B cell (primary cell): ENCODE measurements at regions not wholly inside any gene's neighbourhood (a gene's known extent, or its start where the extent isn't known, plus 50 kb on each side); places are given as distances from the start of the nearest gene placed in this dataset.

Experiments
- EZH2 ChIP-seq: IDR thresholded peaks from 2 replicates; pipeline ENCODE4 v1.6.1; 2012; ENCODE audit warnings: borderline replicate concordance, low read depth, mild to moderate bottlenecking, moderate library complexity, low read length; ENCODE audit not compliant: insufficient read depth, poor library complexity, severe bottlenecking
- TF ChIP-seq, protein P1 (sequence below): fragments of 200-600 bp; IDR thresholded peaks from one replicate; pipeline ENCODE4 v1.8.0; 2022; ENCODE audit warnings: antibody characterized with exemption, mild to moderate bottlenecking

DNA sequence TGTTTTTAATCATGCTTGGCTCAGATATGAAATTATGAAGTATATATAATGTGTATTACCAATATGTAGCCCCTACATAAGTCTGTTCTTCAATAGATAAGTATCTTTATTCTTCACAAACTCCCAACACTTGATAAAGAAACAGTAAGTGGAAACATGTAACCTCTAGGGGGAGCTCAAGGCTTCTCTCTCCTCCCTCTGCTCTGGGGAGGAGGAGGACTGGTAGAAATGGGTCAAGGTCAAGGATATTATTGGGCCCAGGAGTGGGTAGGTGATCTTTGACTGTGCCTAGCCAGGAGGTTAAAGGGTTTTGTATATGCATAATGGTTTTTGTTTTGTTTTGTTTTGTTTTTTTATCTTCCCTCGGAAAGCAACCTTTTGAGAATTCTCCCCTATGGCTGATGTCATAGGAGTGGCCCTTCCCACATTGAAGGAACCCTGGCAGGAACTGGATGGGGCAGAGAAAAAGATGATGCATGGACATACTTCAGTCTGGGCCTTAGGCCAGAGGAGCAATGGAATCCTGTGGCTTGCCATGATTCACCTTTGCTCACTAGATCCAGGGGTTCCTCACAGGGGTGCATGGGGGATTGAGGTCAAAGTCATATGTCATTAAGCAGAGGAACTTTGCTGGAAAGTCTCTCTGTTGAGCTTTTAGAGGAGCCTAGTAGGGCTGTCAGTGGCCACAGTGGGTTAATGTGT, 460.3 kb downstream of the MID1IP1 start:
- TF ChIP-seq, protein P1, sequence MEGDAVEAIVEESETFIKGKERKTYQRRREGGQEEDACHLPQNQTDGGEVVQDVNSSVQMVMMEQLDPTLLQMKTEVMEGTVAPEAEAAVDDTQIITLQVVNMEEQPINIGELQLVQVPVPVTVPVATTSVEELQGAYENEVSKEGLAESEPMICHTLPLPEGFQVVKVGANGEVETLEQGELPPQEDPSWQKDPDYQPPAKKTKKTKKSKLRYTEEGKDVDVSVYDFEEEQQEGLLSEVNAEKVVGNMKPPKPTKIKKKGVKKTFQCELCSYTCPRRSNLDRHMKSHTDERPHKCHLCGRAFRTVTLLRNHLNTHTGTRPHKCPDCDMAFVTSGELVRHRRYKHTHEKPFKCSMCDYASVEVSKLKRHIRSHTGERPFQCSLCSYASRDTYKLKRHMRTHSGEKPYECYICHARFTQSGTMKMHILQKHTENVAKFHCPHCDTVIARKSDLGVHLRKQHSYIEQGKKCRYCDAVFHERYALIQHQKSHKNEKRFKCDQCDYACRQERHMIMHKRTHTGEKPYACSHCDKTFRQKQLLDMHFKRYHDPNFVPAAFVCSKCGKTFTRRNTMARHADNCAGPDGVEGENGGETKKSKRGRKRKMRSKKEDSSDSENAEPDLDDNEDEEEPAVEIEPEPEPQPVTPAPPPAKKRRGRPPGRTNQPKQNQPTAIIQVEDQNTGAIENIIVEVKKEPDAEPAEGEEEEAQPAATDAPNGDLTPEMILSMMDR = peak; percentile 61
- no peak for TF ChIP-seq EZH2
